HG03460 (cell line): ENCODE measurements at regions not wholly inside any gene's neighbourhood (a gene's known extent, or its start where the extent isn't known, plus 50 kb on each side); places are given as distances from the start of the nearest gene placed in this dataset.

ENCODE experiments used
- ATAC-seq: cut with Tn5 transposase; IDR thresholded peaks from one replicate; pipeline ENCODE4 v1.9.1; 2021; ENCODE audit not compliant: unreplicated experiment

- ATAC-seq: no peak
Measured at GRCh38 chr2:224211791-224212190, 172.7 kb upstream of the SERPINE2 start.

- no peak for ATAC-seq
Measured at GRCh38 chr2:224211181-224211480, 172.0 kb upstream of the SERPINE2 start.

GRCh38 chr2:224210286-224211180 lies 171.4 kb upstream of the SERPINE2 start:
- no peak for ATAC-seq

- ATAC-seq: no peak
Measured at GRCh38 chr2:224209555-224210285, 170.6 kb upstream of the SERPINE2 start.

- no peak for ATAC-seq
Measured at GRCh38 chr2:224208443-224208842, 169.4 kb upstream of the SERPINE2 start.

GRCh38 chr2:224208007-224208406 lies 168.9 kb upstream of the SERPINE2 start:
- ATAC-seq: no peak

GRCh38 chr2:224206816-224207215 lies 167.7 kb upstream of the SERPINE2 start:
- ATAC-seq: no peak

- no peak for ATAC-seq
Measured at GRCh38 chr2:224202281-224202865, 163.3 kb upstream of the SERPINE2 start.

- ATAC-seq: no peak
Measured at GRCh38 chr2:224198436-224198835, 159.3 kb upstream of the SERPINE2 start.

- no peak for ATAC-seq
Measured at GRCh38 chr2:224196810-224197209, 157.7 kb upstream of the SERPINE2 start.

- no peak for ATAC-seq
Measured at GRCh38 chr2:224195925-224196571, 157.0 kb upstream of the SERPINE2 start.

- ATAC-seq: no peak
Measured at GRCh38 chr2:224194161-224194560, 155.1 kb upstream of the SERPINE2 start.

GRCh38 chr2:224191465-224191864 lies 152.4 kb upstream of the SERPINE2 start:
- ATAC-seq: no peak

GRCh38 chr2:224190936-224191270 lies 151.8 kb upstream of the SERPINE2 start:
- ATAC-seq: no peak

- ATAC-seq: no peak
Measured at GRCh38 chr2:224190234-224190935, 151.3 kb upstream of the SERPINE2 start.

- no peak for ATAC-seq
Measured at GRCh38 chr2:224187220-224187619, 148.1 kb upstream of the SERPINE2 start.

- no peak for ATAC-seq
Measured at GRCh38 chr2:224185023-224185601, 146.0 kb upstream of the SERPINE2 start.

- no peak for ATAC-seq
Measured at GRCh38 chr2:224183086-224183485, 144.0 kb upstream of the SERPINE2 start.

- ATAC-seq: no peak
Measured at GRCh38 chr2:224182498-224182897, 143.4 kb upstream of the SERPINE2 start.

GRCh38 chr2:224181534-224182155 lies 142.6 kb upstream of the SERPINE2 start:
- ATAC-seq: no peak
